ENCODE measurements at regions not wholly inside any gene's neighbourhood (a gene's known extent, or its start where the extent isn't known, plus 50 kb on each side); places are given as distances from the start of the nearest gene placed in this dataset.

DNA sequence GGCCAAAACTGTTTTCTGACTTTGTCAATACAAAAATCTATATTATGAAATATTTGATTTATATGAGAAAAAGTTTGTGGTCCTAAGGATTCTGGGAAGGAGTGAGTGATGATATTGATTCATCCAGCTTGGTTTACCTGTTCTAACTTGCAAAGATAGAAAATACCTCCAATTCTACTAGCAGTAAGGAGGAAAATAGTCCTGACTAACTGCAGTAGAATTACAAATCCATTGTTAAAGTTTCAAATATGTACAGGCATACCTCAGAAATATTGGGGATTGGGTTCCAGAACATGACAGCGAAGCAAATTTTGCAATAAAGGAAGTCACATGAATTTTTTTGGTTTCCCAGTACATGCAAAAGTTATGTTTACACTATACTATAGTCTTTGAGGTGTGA, 158.8 kb upstream of the CYRIA start:
- H4K20me1 ChIP-seq (ENCODE audit: insufficient read depth) = no peaks in the 10 kb centered on the region
- no peaks in the 10 kb centered on the region for H3K36me3 ChIP-seq (ENCODE audit: insufficient read depth, low read length)
- no peaks in the 10 kb centered on the region for H3K9me2 ChIP-seq (ENCODE audit: insufficient read depth, low read length)
- H3K4me2 ChIP-seq (ENCODE audit: low read length) = no peak overlapping the region
- no peak overlapping the region for H3K27ac ChIP-seq (ENCODE audit: low read length)
- no peak overlapping the region for H2AFZ ChIP-seq (ENCODE audit: low read depth, low read length)
- H3K9me3 ChIP-seq (ENCODE audit: low read length) = no peaks in the 10 kb centered on the region
- no peak for TF ChIP-seq TAF1 (IDR thresholded peaks at IDR 0.05; ENCODE audit: low read depth)
- TF ChIP-seq, protein P1, sequence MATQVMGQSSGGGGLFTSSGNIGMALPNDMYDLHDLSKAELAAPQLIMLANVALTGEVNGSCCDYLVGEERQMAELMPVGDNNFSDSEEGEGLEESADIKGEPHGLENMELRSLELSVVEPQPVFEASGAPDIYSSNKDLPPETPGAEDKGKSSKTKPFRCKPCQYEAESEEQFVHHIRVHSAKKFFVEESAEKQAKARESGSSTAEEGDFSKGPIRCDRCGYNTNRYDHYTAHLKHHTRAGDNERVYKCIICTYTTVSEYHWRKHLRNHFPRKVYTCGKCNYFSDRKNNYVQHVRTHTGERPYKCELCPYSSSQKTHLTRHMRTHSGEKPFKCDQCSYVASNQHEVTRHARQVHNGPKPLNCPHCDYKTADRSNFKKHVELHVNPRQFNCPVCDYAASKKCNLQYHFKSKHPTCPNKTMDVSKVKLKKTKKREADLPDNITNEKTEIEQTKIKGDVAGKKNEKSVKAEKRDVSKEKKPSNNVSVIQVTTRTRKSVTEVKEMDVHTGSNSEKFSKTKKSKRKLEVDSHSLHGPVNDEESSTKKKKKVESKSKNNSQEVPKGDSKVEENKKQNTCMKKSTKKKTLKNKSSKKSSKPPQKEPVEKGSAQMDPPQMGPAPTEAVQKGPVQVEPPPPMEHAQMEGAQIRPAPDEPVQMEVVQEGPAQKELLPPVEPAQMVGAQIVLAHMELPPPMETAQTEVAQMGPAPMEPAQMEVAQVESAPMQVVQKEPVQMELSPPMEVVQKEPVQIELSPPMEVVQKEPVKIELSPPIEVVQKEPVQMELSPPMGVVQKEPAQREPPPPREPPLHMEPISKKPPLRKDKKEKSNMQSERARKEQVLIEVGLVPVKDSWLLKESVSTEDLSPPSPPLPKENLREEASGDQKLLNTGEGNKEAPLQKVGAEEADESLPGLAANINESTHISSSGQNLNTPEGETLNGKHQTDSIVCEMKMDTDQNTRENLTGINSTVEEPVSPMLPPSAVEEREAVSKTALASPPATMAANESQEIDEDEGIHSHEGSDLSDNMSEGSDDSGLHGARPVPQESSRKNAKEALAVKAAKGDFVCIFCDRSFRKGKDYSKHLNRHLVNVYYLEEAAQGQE (IDR thresholded peaks at IDR 0.05; ENCODE audit: borderline replicate concordance) = no peak
- TF ChIP-seq EP300 (conservative IDR thresholded peaks at IDR 0.05; ENCODE audit: poor library complexity, severe bottlenecking) = no peak
- TF ChIP-seq, protein P2, sequence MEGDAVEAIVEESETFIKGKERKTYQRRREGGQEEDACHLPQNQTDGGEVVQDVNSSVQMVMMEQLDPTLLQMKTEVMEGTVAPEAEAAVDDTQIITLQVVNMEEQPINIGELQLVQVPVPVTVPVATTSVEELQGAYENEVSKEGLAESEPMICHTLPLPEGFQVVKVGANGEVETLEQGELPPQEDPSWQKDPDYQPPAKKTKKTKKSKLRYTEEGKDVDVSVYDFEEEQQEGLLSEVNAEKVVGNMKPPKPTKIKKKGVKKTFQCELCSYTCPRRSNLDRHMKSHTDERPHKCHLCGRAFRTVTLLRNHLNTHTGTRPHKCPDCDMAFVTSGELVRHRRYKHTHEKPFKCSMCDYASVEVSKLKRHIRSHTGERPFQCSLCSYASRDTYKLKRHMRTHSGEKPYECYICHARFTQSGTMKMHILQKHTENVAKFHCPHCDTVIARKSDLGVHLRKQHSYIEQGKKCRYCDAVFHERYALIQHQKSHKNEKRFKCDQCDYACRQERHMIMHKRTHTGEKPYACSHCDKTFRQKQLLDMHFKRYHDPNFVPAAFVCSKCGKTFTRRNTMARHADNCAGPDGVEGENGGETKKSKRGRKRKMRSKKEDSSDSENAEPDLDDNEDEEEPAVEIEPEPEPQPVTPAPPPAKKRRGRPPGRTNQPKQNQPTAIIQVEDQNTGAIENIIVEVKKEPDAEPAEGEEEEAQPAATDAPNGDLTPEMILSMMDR (IDR thresholded peaks at IDR 0.05; ENCODE audit: poor library complexity, severe bottlenecking) = no peak
- no peak for TF ChIP-seq RAD21 (conservative IDR thresholded peaks at IDR 0.05)
- TF ChIP-seq MXI1 (conservative IDR thresholded peaks at IDR 0.05; ENCODE audit: poor library complexity, severe bottlenecking) = no peak
- no peak for TF ChIP-seq POLR2AphosphoS5 (IDR thresholded peaks at IDR 0.05)
- no peak for TF ChIP-seq EZH2 (IDR thresholded peaks at IDR 0.05; ENCODE audit: borderline replicate concordance, insufficient read depth, low read length, poor library complexity, severe bottlenecking)
- no peak for TF ChIP-seq SMC3 (conservative IDR thresholded peaks at IDR 0.05; ENCODE audit: poor library complexity)
- no peaks in the 10 kb centered on the region for H3K79me2 ChIP-seq (replicated peaks; ENCODE audit: insufficient read depth, low read length)
- no peaks in the 10 kb centered on the region for H3K27me3 ChIP-seq (ENCODE audit: insufficient read depth, low read depth, low read length)
- H3F3A ChIP-seq (ENCODE audit: insufficient read depth, low read length, poor library complexity, severe bottlenecking) = no peaks in the 10 kb centered on the region
- H3K4me3 ChIP-seq (ENCODE audit: low read length) = no peak overlapping the region
- no peak overlapping the region for H3K9ac ChIP-seq (ENCODE audit: low read length)

DNA sequence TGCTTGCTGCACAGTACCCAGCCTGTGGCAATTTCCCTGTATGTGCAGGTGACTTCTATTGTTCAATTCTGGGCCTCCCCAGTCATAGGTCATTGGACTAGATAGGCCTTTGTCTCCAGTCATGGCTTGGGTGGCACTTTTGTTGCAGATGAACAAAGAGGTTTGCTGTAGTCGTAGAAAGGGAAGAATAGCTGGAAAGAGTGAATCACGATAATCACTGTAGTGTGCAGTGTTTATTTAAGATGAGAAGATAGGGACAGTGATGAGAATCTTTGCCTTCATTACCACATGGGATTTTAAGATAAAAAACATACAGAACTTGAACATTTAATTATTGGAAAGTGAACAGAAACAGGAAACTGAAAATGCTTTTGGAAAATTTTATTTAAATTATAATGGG, 156.1 kb upstream of the CYRIA start:
- no peaks in the 10 kb centered on the region for H3F3A ChIP-seq (ENCODE audit: insufficient read depth, low read length, poor library complexity, severe bottlenecking)
- no peaks in the 10 kb centered on the region for H3K9me2 ChIP-seq (ENCODE audit: insufficient read depth, low read length)
- H3K79me2 ChIP-seq (replicated peaks; ENCODE audit: insufficient read depth, low read length) = no peaks in the 10 kb centered on the region
- no peaks in the 10 kb centered on the region for H4K20me1 ChIP-seq (ENCODE audit: insufficient read depth)
- no peaks in the 10 kb centered on the region for H3K27me3 ChIP-seq (ENCODE audit: insufficient read depth, low read depth, low read length)
- no peak overlapping the region for H3K27ac ChIP-seq (ENCODE audit: low read length)
- no peaks in the 10 kb centered on the region for H3K36me3 ChIP-seq (ENCODE audit: insufficient read depth, low read length)
- H3K4me2 ChIP-seq (ENCODE audit: low read length) = no peak overlapping the region
- TF ChIP-seq RAD21 (conservative IDR thresholded peaks at IDR 0.05) = no peak
- TF ChIP-seq, protein P1 (IDR thresholded peaks at IDR 0.05; ENCODE audit: borderline replicate concordance) = no peak
- TF ChIP-seq EP300 (conservative IDR thresholded peaks at IDR 0.05; ENCODE audit: poor library complexity, severe bottlenecking) = no peak
- TF ChIP-seq, protein P2 (IDR thresholded peaks at IDR 0.05; ENCODE audit: poor library complexity, severe bottlenecking) = no peak
- no peak for TF ChIP-seq SMC3 (conservative IDR thresholded peaks at IDR 0.05; ENCODE audit: poor library complexity)
- TF ChIP-seq POLR2AphosphoS5 (IDR thresholded peaks at IDR 0.05) = no peak
- TF ChIP-seq TAF1 (IDR thresholded peaks at IDR 0.05; ENCODE audit: low read depth) = no peak
- H2AFZ ChIP-seq (ENCODE audit: low read depth, low read length) = no peak overlapping the region
- H3K4me3 ChIP-seq (ENCODE audit: low read length) = no peak overlapping the region
- H3K9ac ChIP-seq (ENCODE audit: low read length) = no peak overlapping the region
- H3K9me3 ChIP-seq (ENCODE audit: low read length) = no peaks in the 10 kb centered on the region

Data from neural cell (in vitro differentiated cells).